HEK293 (cell line): ENCODE measurements at regions not wholly inside any gene's neighbourhood (a gene's known extent, or its start where the extent isn't known, plus 50 kb on each side); places are given as distances from the start of the nearest gene placed in this dataset.
A peak's percentile ranks its signal among the peaks of the same experiment; 100 is the strongest.

Experiments
- CTCF ChIA-PET: fragments of 350-600 bp; formaldehyde crosslinking; extraction: SDS; loops from one replicate; lab custom pipeline; 2021; ENCODE audit warnings: antibody characterized with exemption; lab: Yijun Ruan, JAX
- POLR2A ChIA-PET: fragments of 300-600 bp; formaldehyde crosslinking; extraction: SDS; loops from one replicate; lab custom pipeline; 2020; ENCODE audit warnings: antibody characterized with exemption, inconsistent platforms; lab: Yijun Ruan, JAX
- H3K27ac ChIP-seq: fragments of 200-500 bp; sonication (Bioruptor generic); 2 replicates; pipeline ENCODE4 v1.5.1; 2014; ENCODE audit warnings: low read depth, low read length, control low read depth, inconsistent platforms; ENCODE audit errors: extremely low read depth
- H3K36me3 ChIP-seq, 2 experiments: fragments of 200-500 bp in 1 of 2; sonication (Bioruptor generic) in 1 of 2; 1 replicate in 1 of 2; 2 replicates in 1 of 2; pipeline ENCODE4 v1.5.1; 2014 to 2017; ENCODE audit warnings: inconsistent platforms in 2 of 2, low read length in 2 of 2; ENCODE audit not compliant: control insufficient read depth in 2 of 2, insufficient read depth in 1 of 2
- H3K4me1 ChIP-seq: fragments of 200-500 bp; sonication (Bioruptor generic); 2 replicates; pipeline ENCODE4 v1.5.1; 2014; ENCODE audit warnings: mild to moderate bottlenecking, low read length, inconsistent platforms; ENCODE audit not compliant: control insufficient read depth, insufficient read depth
- H3K4me3 ChIP-seq: 2 replicates; pipeline ENCODE4 v1.5.1; 2011; ENCODE audit warnings: low read depth, mild to moderate bottlenecking, control low read depth, low read length, moderate library complexity
- H3K9me3 ChIP-seq: fragments of 200-500 bp; sonication (Bioruptor generic); 2 replicates; pipeline ENCODE4 v1.5.1; 2014; ENCODE audit warnings: low read depth, low read length, inconsistent platforms; ENCODE audit not compliant: control insufficient read depth, insufficient read depth
- ATF2 ChIP-seq: fragments of 450-650 bp; formaldehyde crosslinking; IDR thresholded peaks from 2 replicates; pipeline ENCODE4 v1.5.1; 2016; ENCODE audit warnings: missing biosample characterization, missing genetic modification characterization, low read depth
- HOXC10 ChIP-seq: sonication (generic); formaldehyde crosslinking; IDR thresholded peaks from 2 replicates; pipeline ENCODE4 v1.8.1; 2023; ENCODE audit warnings: mild to moderate bottlenecking, missing genetic modification reagents
- RBAK ChIP-seq: fragments of 450-650 bp; formaldehyde crosslinking; IDR thresholded peaks from 2 replicates; pipeline ENCODE4 v1.5.1; 2016; ENCODE audit warnings: missing biosample characterization, missing genetic modification characterization
- REPIN1 ChIP-seq: fragments of 450-650 bp; formaldehyde crosslinking; IDR thresholded peaks from 2 replicates; pipeline ENCODE4 v1.5.1; 2017; ENCODE audit warnings: missing biosample characterization, missing genetic modification characterization, low read depth
- TCF7L2 ChIP-seq: IDR thresholded peaks from 2 replicates; pipeline ENCODE4 v1.6.1; 2011; ENCODE audit warnings: low read depth, mild to moderate bottlenecking, inconsistent platforms, low read length, moderate library complexity, borderline replicate concordance
- ZFP41 ChIP-seq: fragments of 450-650 bp; formaldehyde crosslinking; IDR thresholded peaks from 2 replicates; pipeline ENCODE4 v1.5.1; 2016; ENCODE audit warnings: missing biosample characterization, missing genetic modification characterization, borderline replicate concordance
- ZNF112 ChIP-seq: fragments of 450-650 bp; formaldehyde crosslinking; IDR thresholded peaks from 2 replicates; pipeline ENCODE4 v1.5.0; 2017; ENCODE audit warnings: missing biosample characterization, missing genetic modification characterization
- ZNF146 ChIP-seq: fragments of 450-650 bp; formaldehyde crosslinking; IDR thresholded peaks from 2 replicates; pipeline ENCODE4 v1.5.1; 2016; ENCODE audit warnings: missing biosample characterization, missing genetic modification characterization
- ZNF16 ChIP-seq: fragments of 450-650 bp; formaldehyde crosslinking; IDR thresholded peaks from 2 replicates; pipeline ENCODE4 v1.5.1; 2016; ENCODE audit warnings: low read depth, missing biosample characterization, missing genetic modification characterization
- ZNF202 ChIP-seq: fragments of 450-650 bp; formaldehyde crosslinking; IDR thresholded peaks from 2 replicates; pipeline ENCODE4 v1.5.1; 2016; ENCODE audit warnings: missing biosample characterization, missing genetic modification characterization, borderline replicate concordance
- ZNF398 ChIP-seq: fragments of 450-650 bp; formaldehyde crosslinking; IDR thresholded peaks from 2 replicates; pipeline ENCODE4 v1.5.1; 2017; ENCODE audit warnings: missing biosample characterization, missing genetic modification characterization
- ZNF426 ChIP-seq: fragments of 450-650 bp; formaldehyde crosslinking; IDR thresholded peaks from 2 replicates; pipeline ENCODE4 v1.5.1; 2017; ENCODE audit warnings: missing biosample characterization, missing genetic modification characterization, mild to moderate bottlenecking, inconsistent platforms, moderate library complexity
- ZNF433 ChIP-seq: fragments of 450-650 bp; formaldehyde crosslinking; IDR thresholded peaks from 2 replicates; pipeline ENCODE4 v1.5.1; 2016; ENCODE audit warnings: missing biosample characterization, missing genetic modification characterization, low read depth
- ZNF488 ChIP-seq: fragments of 450-650 bp; formaldehyde crosslinking; IDR thresholded peaks from 2 replicates; pipeline ENCODE4 v1.5.1; 2016; ENCODE audit warnings: missing biosample characterization, missing genetic modification characterization
- ZNF510 ChIP-seq: fragments of 450-650 bp; formaldehyde crosslinking; IDR thresholded peaks from 2 replicates; pipeline ENCODE4 v1.5.1; 2018; ENCODE audit warnings: mild to moderate bottlenecking, missing genetic modification characterization, missing biosample characterization; ENCODE audit not compliant: insufficient replicate concordance
- ZNF514 ChIP-seq: fragments of 450-650 bp; formaldehyde crosslinking; IDR thresholded peaks from 2 replicates; pipeline ENCODE4 v1.5.1; 2016; ENCODE audit warnings: missing biosample characterization, missing genetic modification characterization
- ZNF530 ChIP-seq: fragments of 450-650 bp; formaldehyde crosslinking; IDR thresholded peaks from 2 replicates; pipeline ENCODE4 v1.5.1; 2016; ENCODE audit warnings: low read depth, missing biosample characterization, missing genetic modification characterization
- ZNF549 ChIP-seq: fragments of 450-650 bp; IDR thresholded peaks from 2 replicates; pipeline ENCODE4 v1.5.1; 2018; ENCODE audit warnings: missing biosample characterization, missing genetic modification characterization, mild to moderate bottlenecking, inconsistent platforms, moderate library complexity
- ZNF610 ChIP-seq: fragments of 450-650 bp; formaldehyde crosslinking; IDR thresholded peaks from 2 replicates; pipeline ENCODE4 v1.5.1; 2016; ENCODE audit warnings: missing biosample characterization, missing genetic modification characterization, borderline replicate concordance
- TF ChIP-seq, protein P1 (sequence below): fragments of 450-650 bp; formaldehyde crosslinking; IDR thresholded peaks from 2 replicates; pipeline ENCODE4 v1.5.1; 2016; ENCODE audit warnings: missing biosample characterization, missing genetic modification characterization, low read depth
- TF ChIP-seq, protein P2 (sequence below): fragments of 450-650 bp; formaldehyde crosslinking; IDR thresholded peaks from 2 replicates; pipeline ENCODE4 v1.5.1; 2017; ENCODE audit warnings: missing biosample characterization, missing genetic modification characterization
- TF ChIP-seq, protein P3 (sequence below): IDR thresholded peaks from 2 replicates; pipeline ENCODE4 v1.6.1; 2011; ENCODE audit warnings: mild to moderate bottlenecking, low read depth, low read length, borderline replicate concordance

DNA sequence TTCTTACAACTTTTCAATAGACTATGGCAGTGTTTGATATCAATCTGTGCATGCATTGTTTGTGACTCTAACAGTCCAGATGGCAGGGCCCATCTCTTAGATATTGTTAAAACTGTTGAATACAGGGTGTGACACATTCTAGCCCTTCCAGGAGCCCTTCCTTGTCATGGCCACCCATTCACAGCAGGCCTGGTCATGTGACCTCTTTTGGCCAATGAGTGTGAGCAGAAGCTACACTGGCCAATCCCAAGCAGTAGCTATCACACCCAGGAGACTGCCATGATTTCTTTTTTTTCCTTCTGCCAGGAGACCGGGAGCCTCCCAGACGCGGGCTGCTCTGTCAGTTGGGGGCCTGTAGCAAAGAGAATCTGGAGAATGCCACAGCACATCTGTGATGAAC, 655.4 kb upstream of the MKI67 start:
- POLR2A ChIA-PET = no interaction called here
- Histone ChIP-seq H3K27ac (no peak overlapping the region), H3K36me3 (no peaks in the 10 kb centered on the region), H3K9me3 (no peaks in the 10 kb centered on the region), H3K4me1 (no peaks in the 10 kb centered on the region), H3K4me3 (no peak overlapping the region)
- CTCF ChIA-PET = no interaction called here
- TF ChIP-seq ZNF426 (no peak), HOXC10 (CRISPR knock-in tag) (no peak), ZNF398 (tag by site-specific recombination) (no peak), ZFP41 (tag by site-specific recombination) (no peak), ZNF514 (tag by site-specific recombination) (no peak), REPIN1 (tag by site-specific recombination) (no peak), ZNF549 (no peak), ZNF16 (no peak)
- TF ChIP-seq, protein P1, sequence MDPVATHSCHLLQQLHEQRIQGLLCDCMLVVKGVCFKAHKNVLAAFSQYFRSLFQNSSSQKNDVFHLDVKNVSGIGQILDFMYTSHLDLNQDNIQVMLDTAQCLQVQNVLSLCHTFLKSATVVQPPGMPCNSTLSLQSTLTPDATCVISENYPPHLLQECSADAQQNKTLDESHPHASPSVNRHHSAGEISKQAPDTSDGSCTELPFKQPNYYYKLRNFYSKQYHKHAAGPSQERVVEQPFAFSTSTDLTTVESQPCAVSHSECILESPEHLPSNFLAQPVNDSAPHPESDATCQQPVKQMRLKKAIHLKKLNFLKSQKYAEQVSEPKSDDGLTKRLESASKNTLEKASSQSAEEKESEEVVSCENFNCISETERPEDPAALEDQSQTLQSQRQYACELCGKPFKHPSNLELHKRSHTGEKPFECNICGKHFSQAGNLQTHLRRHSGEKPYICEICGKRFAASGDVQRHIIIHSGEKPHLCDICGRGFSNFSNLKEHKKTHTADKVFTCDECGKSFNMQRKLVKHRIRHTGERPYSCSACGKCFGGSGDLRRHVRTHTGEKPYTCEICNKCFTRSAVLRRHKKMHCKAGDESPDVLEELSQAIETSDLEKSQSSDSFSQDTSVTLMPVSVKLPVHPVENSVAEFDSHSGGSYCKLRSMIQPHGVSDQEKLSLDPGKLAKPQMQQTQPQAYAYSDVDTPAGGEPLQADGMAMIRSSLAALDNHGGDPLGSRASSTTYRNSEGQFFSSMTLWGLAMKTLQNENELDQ = no peak
- TF ChIP-seq, protein P2, sequence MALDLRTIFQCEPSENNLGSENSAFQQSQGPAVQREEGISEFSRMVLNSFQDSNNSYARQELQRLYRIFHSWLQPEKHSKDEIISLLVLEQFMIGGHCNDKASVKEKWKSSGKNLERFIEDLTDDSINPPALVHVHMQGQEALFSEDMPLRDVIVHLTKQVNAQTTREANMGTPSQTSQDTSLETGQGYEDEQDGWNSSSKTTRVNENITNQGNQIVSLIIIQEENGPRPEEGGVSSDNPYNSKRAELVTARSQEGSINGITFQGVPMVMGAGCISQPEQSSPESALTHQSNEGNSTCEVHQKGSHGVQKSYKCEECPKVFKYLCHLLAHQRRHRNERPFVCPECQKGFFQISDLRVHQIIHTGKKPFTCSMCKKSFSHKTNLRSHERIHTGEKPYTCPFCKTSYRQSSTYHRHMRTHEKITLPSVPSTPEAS (tag by site-specific recombination) = no peak

DNA sequence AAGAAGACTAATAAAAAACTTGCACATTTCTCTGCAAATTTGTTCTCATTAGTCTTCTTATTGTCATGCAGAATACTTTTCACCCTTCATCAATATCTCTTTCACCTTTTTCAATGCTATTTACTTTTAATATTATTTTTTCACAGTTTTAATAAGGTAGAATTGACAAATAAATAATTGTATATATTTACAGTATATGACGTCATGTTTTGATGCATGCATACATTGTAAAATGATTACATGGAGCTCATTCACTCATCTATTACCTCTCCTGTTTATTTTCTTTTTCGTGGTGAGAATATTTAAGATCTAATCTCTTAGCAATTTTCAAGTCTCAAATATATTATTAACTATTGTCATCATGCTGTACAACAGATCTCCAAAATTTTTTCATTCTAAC, 658.2 kb upstream of the MKI67 start:
- no peaks in the 10 kb centered on the region for H3K4me1 ChIP-seq
- TF ChIP-seq ZNF433 (tag by site-specific recombination) (no peak), ATF2 (tag by site-specific recombination) (peak; percentile 80), ZNF202 (tag by site-specific recombination) (no peak), RBAK (tag by site-specific recombination) (no peak)
- H3K9me3 ChIP-seq = no peaks in the 10 kb centered on the region
- H3K4me3 ChIP-seq = no peak overlapping the region
- ChIA-PET POLR2A (no interaction called here), CTCF (interaction anchor here (0.7 kb wide), 1 partner anchor 13 kb away, joined by 4 read pairs; no protein-coding TSS in a partner anchor)
- H3K27ac ChIP-seq = no peak overlapping the region
- no peaks in the 10 kb centered on the region for H3K36me3 ChIP-seq

DNA sequence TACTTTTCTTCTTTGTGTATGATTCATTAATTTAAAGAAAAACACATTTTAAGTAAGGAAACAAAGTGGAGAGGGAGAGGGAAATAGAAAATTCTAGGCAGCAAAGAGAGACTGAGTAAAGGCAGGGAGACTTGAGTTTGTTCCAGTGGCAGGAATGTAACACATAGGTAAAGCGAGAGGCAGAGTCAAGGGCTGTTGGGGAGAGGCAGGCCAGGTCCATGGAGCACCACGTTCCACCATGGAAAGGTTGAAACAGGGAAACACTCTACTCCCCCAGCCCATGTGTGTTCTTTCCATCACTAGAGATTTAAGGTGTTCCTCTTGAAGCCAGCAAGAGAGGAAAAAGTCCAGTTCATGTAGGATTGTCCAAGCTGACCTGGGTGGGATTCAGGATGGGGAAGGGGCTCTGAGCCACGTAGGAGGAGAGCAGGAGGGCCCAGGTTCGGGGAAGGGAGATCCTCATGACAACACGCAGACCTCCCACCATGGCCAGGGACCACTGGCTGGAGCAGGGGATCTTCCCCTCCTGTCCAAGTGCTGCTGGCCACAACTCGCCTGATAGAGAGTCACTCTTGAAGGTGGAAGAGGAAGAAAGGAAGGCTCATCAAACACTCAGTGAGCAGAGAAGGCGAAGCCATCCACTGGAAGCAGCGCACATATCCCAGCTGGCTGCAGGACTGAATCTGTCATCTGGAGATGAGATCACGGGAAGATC, 666.4 kb upstream of the MKI67 start:
- Histone ChIP-seq H3K27ac (no peak overlapping the region), H3K4me3 (no peak overlapping the region), H3K9me3 (no peaks in the 10 kb centered on the region), H3K36me3 (no peaks in the 10 kb centered on the region), H3K4me1 (no peaks in the 10 kb centered on the region)
- CTCF ChIA-PET = no interaction called here
- TF ChIP-seq TCF7L2 (no peak), ZNF426 (no peak), ZNF610 (tag by site-specific recombination) (no peak), ZNF146 (tag by site-specific recombination) (no peak), ZNF530 (tag by site-specific recombination) (no peak), ZNF488 (tag by site-specific recombination) (no peak), ZNF510 (tag by site-specific recombination) (no peak), ZNF112 (tag by site-specific recombination) (no peak)
- TF ChIP-seq, protein P3, sequence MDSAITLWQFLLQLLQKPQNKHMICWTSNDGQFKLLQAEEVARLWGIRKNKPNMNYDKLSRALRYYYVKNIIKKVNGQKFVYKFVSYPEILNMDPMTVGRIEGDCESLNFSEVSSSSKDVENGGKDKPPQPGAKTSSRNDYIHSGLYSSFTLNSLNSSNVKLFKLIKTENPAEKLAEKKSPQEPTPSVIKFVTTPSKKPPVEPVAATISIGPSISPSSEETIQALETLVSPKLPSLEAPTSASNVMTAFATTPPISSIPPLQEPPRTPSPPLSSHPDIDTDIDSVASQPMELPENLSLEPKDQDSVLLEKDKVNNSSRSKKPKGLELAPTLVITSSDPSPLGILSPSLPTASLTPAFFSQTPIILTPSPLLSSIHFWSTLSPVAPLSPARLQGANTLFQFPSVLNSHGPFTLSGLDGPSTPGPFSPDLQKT = no peak
- POLR2A ChIA-PET = no interaction called here
